Caco-2 (cell line): ENCODE measurements at regions not wholly inside any gene's neighbourhood (a gene's known extent, or its start where the extent isn't known, plus 50 kb on each side); places are given as distances from the start of the nearest gene placed in this dataset.

Source experiments
- BruUV-seq: library from RNA; stranded (reverse); fragments of 400-500 nt; replicated peaks from 2 replicates; lab custom pipeline; 2021; lab: Mats Ljungman, UMichigan
- CTCF ChIA-PET: fragments of 300-600 bp; sonication (Branson Sonifier 250); formaldehyde crosslinking; loops from one replicate; lab custom pipeline; 2022; ENCODE audit warnings: antibody characterized with exemption; lab: Charles Lee
- POLR2A ChIA-PET: fragments of 300-600 bp; sonication (Branson Sonifier 250); formaldehyde crosslinking; loops from one replicate; lab custom pipeline; 2022; ENCODE audit warnings: antibody characterized with exemption; lab: Charles Lee
- DNase-seq, 2 experiments: peaks; one replicate each; pipeline versions ENCODE4 v3.0.0 to v3.0.0-alpha.2; 2020 to 2022
- H3K27me3 ChIP-seq: replicated peaks from 2 replicates; pipeline ENCODE4 v1.6.0; 2011; ENCODE audit warnings: low read length; ENCODE audit not compliant: control insufficient read depth, insufficient read depth
- H3K36me3 ChIP-seq: 2 replicates; pipeline ENCODE4 v1.5.1; 2011; ENCODE audit warnings: low read length; ENCODE audit not compliant: control insufficient read depth, insufficient read depth
- H3K4me1 ChIP-seq: fragments of 250-450 bp; sonication (Bioruptor Pico); 2 replicates; pipeline ENCODE4 v1.5.1; 2020; ENCODE audit warnings: mild to moderate bottlenecking
- H3K4me3 ChIP-seq: 2 replicates; pipeline ENCODE4 v1.5.1; 2011; ENCODE audit warnings: low read depth, mild to moderate bottlenecking, control low read depth, low read length
- H3K9me3 ChIP-seq: fragments of 250-450 bp; sonication (Bioruptor Pico); 2 replicates; pipeline ENCODE4 v1.5.1; 2020; ENCODE audit warnings: mild to moderate bottlenecking, moderate library complexity
- H3K27ac Mint-ChIP-seq: one replicate; pipeline ENCODE4 v1.8.0; 2022; ENCODE audit warnings: mixed read lengths; ENCODE audit not compliant: unreplicated experiment
- H3K27me3 Mint-ChIP-seq: one replicate; pipeline ENCODE4 v1.8.0; 2022; ENCODE audit warnings: mixed read lengths; ENCODE audit not compliant: insufficient read depth, unreplicated experiment
- H3K36me3 Mint-ChIP-seq: one replicate; pipeline ENCODE4 v1.8.0; 2022; ENCODE audit warnings: mild to moderate bottlenecking, mixed read lengths; ENCODE audit not compliant: insufficient read depth, unreplicated experiment
- H3K4me1 Mint-ChIP-seq: one replicate; pipeline ENCODE4 v1.8.0; 2022; ENCODE audit warnings: low read depth, mixed read lengths; ENCODE audit not compliant: unreplicated experiment
- H3K4me3 Mint-ChIP-seq: one replicate; pipeline ENCODE4 v1.8.0; 2022; ENCODE audit warnings: mild to moderate bottlenecking, moderate library complexity, mixed read lengths; ENCODE audit not compliant: unreplicated experiment
- H3K9me3 Mint-ChIP-seq: one replicate; pipeline ENCODE4 v1.8.0; 2022; ENCODE audit warnings: mixed read lengths; ENCODE audit not compliant: unreplicated experiment
- intact Hi-C: fragments of 100-400 bp; cut with micrococcal nuclease; formaldehyde crosslinking; loops from one replicate; pipeline ENCODE4 v1.10.0; 2022; ENCODE audit not compliant: unreplicated experiment
- TF ChIP-seq, protein P1 (sequence below), 2 experiments: fragments of 200-600 bp in 1 of 2; IDR thresholded peaks; 1 replicate in 1 of 2; 2 replicates in 1 of 2; pipeline versions ENCODE4 v1.5.1 to v1.8.0; 2011 to 2022; ENCODE audit warnings: antibody characterized with exemption in 1 of 2, control low read depth in 1 of 2, inconsistent platforms in 1 of 2, low read depth in 1 of 2, low read length in 1 of 2, mild to moderate bottlenecking in 1 of 2, moderate library complexity in 1 of 2; ENCODE audit not compliant: insufficient read depth in 1 of 2, severe bottlenecking in 1 of 2, unreplicated experiment in 1 of 2

GRCh38 chr4:143071351-143071750 is 113.4 kb upstream of the USP38 start:
- Histone ChIP-seq H3K9me3 (no peaks in the 10 kb centered on the region), H3K27me3 (no peaks in the 10 kb centered on the region), H3K4me1 (peaks cover 3% of the 10 kb centered on the region), H3K4me3 (no peak overlapping the region), H3K36me3 (no peaks in the 10 kb centered on the region)
- no peaks in the 10 kb centered on the region for H3K36me3 Mint-ChIP-seq
- H3K4me1 Mint-ChIP-seq, result peaks cover 4% of the 10 kb centered on the region
- CTCF ChIA-PET, result no interaction called here
- TF ChIP-seq, protein P1, sequence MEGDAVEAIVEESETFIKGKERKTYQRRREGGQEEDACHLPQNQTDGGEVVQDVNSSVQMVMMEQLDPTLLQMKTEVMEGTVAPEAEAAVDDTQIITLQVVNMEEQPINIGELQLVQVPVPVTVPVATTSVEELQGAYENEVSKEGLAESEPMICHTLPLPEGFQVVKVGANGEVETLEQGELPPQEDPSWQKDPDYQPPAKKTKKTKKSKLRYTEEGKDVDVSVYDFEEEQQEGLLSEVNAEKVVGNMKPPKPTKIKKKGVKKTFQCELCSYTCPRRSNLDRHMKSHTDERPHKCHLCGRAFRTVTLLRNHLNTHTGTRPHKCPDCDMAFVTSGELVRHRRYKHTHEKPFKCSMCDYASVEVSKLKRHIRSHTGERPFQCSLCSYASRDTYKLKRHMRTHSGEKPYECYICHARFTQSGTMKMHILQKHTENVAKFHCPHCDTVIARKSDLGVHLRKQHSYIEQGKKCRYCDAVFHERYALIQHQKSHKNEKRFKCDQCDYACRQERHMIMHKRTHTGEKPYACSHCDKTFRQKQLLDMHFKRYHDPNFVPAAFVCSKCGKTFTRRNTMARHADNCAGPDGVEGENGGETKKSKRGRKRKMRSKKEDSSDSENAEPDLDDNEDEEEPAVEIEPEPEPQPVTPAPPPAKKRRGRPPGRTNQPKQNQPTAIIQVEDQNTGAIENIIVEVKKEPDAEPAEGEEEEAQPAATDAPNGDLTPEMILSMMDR (IDR thresholded peaks at IDR 0.05; ENCODE audit: insufficient read depth in 1 of 2, low read depth in 1 of 2, low read length in 1 of 2, severe bottlenecking in 1 of 2, unreplicated experiment in 1 of 2), result no peak
- H3K4me3 Mint-ChIP-seq, result no peak overlapping the region
- H3K27ac Mint-ChIP-seq, result no peak overlapping the region
- BruUV-seq, result no TSS peak
- no peaks in the 10 kb centered on the region for H3K27me3 Mint-ChIP-seq
- POLR2A ChIA-PET, result no interaction called here
- DNase-seq, result no peak
- peaks cover 19% of the 10 kb centered on the region for H3K9me3 Mint-ChIP-seq
- intact Hi-C loops, result no loop called here

GRCh38 chr4:143076723-143077122 is 108.0 kb upstream of the USP38 start:
- H3K4me3 ChIP-seq, result no peak overlapping the region
- H3K4me1 ChIP-seq, result peaks cover 18% of the 10 kb centered on the region
- no peaks in the 10 kb centered on the region for H3K9me3 ChIP-seq
- Mint-ChIP-seq H3K4me1 (peaks cover 14% of the 10 kb centered on the region), H3K36me3 (no peaks in the 10 kb centered on the region), H3K27ac (no peak overlapping the region), H3K9me3 (peaks cover 10% of the 10 kb centered on the region), H3K27me3 (no peaks in the 10 kb centered on the region), H3K4me3 (peak overlapping the region; percentile 60)
- ChIA-PET POLR2A (no interaction called here), CTCF (interaction anchor here (1.3 kb wide), 1 partner anchor 91 kb away, joined by 3 read pairs; no protein-coding TSS in a partner anchor)
- H3K36me3 ChIP-seq, result no peaks in the 10 kb centered on the region
- DNase-seq, result peak; percentile 53 to 69
- BruUV-seq, result no TSS peak
- TF ChIP-seq, protein P1 (IDR thresholded peaks at IDR 0.05; ENCODE audit: insufficient read depth in 1 of 2, low read depth in 1 of 2, low read length in 1 of 2, severe bottlenecking in 1 of 2, unreplicated experiment in 1 of 2), result no peak
- intact Hi-C loops, result loop anchor here (1.0 kb wide), 1 partner anchor 19 kb away; no protein-coding TSS in a partner anchor
- H3K27me3 ChIP-seq, result no peaks in the 10 kb centered on the region

DNA sequence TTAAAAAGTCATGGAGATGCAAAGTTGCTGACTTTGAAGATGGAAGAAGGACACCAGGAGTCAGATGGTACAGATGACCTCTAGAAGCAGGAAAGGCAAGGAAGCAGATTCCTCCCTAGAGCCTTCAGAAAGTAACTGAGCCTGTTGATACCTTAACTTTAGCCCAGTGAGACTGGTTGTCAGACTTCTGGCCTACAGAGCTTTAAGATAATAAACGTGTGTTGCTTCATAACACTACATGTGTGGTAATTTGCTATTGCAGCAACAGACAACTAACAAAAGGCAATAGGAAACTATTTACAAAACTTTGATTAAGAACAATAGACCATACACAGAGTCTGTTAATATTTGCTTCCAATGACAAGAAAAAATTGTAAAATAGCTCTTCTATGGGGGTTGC is 102.0 kb upstream of the USP38 start:
- Mint-ChIP-seq H3K27me3 (no peaks in the 10 kb centered on the region), H3K9me3 (no peaks in the 10 kb centered on the region), H3K4me1 (peaks cover 31% of the 10 kb centered on the region), H3K27ac (no peak overlapping the region), H3K36me3 (no peaks in the 10 kb centered on the region), H3K4me3 (no peak overlapping the region)
- intact Hi-C loops, result loop anchor here (10.0 kb wide), 1 partner anchor 238 kb away; the partner anchor contains the start of gene INPP4B
- H3K4me1 ChIP-seq, result peaks cover 38% of the 10 kb centered on the region
- H3K36me3 ChIP-seq, result no peaks in the 10 kb centered on the region
- no peaks in the 10 kb centered on the region for H3K9me3 ChIP-seq
- BruUV-seq, result no TSS peak
- POLR2A ChIA-PET, result no interaction called here
- TF ChIP-seq, protein P1 (IDR thresholded peaks at IDR 0.05; ENCODE audit: insufficient read depth in 1 of 2, low read depth in 1 of 2, low read length in 1 of 2, severe bottlenecking in 1 of 2, unreplicated experiment in 1 of 2), result no peak
- CTCF ChIA-PET, result interaction anchor here (3.0 kb wide), 1 partner anchor 97 kb away, joined by 35 read pairs; no protein-coding TSS in a partner anchor
- no peak overlapping the region for H3K4me3 ChIP-seq
- DNase-seq, result no peak
- H3K27me3 ChIP-seq, result no peaks in the 10 kb centered on the region
